Activated B cell treated with CpG ODN at 0.5 μM for 24 hours (primary cell): ENCODE measurements at regions not wholly inside any gene's neighbourhood (a gene's known extent, or its start where the extent isn't known, plus 50 kb on each side); places are given as distances from the start of the nearest gene placed in this dataset.

ENCODE experiments used
- ATAC-seq: fragments of 200-7000 bp; cut with Tn5 transposase; one replicate; pipeline ENCODE4 v1.10.0; 2021; ENCODE audit warnings: low read depth, mild to moderate bottlenecking, moderate library complexity
- CTCF ChIA-PET: fragments of 350-600 bp; sonication (Branson Sonifier 250); formaldehyde crosslinking; loops from one replicate; lab custom pipeline; 2021; ENCODE audit warnings: antibody characterized with exemption; lab: Charles Lee
- POLR2A ChIA-PET: fragments of 350-600 bp; sonication (Branson Sonifier 250); formaldehyde crosslinking; loops from one replicate; lab custom pipeline; 2021; ENCODE audit warnings: antibody characterized with exemption; lab: Charles Lee
- DNase-seq: peaks from one replicate; pipeline ENCODE4 v3.0.0; 2022
- H3K27ac Mint-ChIP-seq: one replicate; pipeline ENCODE4 v1.8.0; 2020; ENCODE audit warnings: mixed read lengths
- H3K27me3 Mint-ChIP-seq: one replicate; pipeline ENCODE4 v1.8.0; 2021; ENCODE audit warnings: mixed read lengths
- H3K36me3 Mint-ChIP-seq: one replicate; pipeline ENCODE4 v1.8.0; 2021; ENCODE audit warnings: low read depth, mixed read lengths
- H3K4me1 Mint-ChIP-seq: one replicate; pipeline ENCODE4 v1.8.0; 2021; ENCODE audit warnings: mixed read lengths
- H3K4me3 Mint-ChIP-seq: one replicate; pipeline ENCODE4 v1.8.0; 2020; ENCODE audit warnings: mild to moderate bottlenecking, mixed read lengths
- H3K9me3 Mint-ChIP-seq: one replicate; pipeline ENCODE4 v1.8.0; 2020; ENCODE audit warnings: mixed read lengths
- intact Hi-C: fragments of 100-400 bp; cut with micrococcal nuclease; formaldehyde crosslinking; loops from one replicate; pipeline ENCODE4 v1.15.1; 2024
- TF ChIP-seq, protein P1 (sequence below): fragments of 200-600 bp; IDR thresholded peaks from one replicate; pipeline ENCODE4 v1.8.0; 2022; ENCODE audit warnings: antibody characterized with exemption, mild to moderate bottlenecking

DNA sequence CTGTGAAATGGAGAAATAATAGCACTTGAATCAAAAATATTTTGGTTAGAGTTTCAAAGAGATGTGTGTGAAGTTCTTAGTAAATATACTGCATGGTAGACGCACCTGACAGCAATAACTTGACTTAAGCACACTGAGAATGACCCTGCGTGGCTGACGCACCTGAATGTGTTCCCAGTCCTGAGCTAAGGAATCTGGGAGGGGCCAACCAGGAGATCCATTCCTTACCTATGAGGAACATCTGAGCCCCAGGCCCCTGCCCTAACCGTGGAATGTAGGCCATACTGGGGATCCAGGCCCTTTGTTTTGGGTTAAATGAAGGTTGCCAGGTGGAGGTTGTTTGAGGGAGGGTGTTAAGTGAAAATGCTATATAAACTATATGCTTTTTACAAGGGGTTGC lies 284.4 kb downstream of the RBM43 start:
- no peak overlapping the region for H3K4me3 Mint-ChIP-seq
- intact Hi-C loops, result no loop called here
- ChIA-PET POLR2A (no interaction called here), CTCF (no interaction called here)
- TF ChIP-seq, protein P1, sequence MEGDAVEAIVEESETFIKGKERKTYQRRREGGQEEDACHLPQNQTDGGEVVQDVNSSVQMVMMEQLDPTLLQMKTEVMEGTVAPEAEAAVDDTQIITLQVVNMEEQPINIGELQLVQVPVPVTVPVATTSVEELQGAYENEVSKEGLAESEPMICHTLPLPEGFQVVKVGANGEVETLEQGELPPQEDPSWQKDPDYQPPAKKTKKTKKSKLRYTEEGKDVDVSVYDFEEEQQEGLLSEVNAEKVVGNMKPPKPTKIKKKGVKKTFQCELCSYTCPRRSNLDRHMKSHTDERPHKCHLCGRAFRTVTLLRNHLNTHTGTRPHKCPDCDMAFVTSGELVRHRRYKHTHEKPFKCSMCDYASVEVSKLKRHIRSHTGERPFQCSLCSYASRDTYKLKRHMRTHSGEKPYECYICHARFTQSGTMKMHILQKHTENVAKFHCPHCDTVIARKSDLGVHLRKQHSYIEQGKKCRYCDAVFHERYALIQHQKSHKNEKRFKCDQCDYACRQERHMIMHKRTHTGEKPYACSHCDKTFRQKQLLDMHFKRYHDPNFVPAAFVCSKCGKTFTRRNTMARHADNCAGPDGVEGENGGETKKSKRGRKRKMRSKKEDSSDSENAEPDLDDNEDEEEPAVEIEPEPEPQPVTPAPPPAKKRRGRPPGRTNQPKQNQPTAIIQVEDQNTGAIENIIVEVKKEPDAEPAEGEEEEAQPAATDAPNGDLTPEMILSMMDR, result no peak
- H3K36me3 Mint-ChIP-seq, result no peaks in the 10 kb centered on the region
- ATAC-seq (no peak), DNase-seq (no peak)
- no peaks in the 10 kb centered on the region for H3K4me1 Mint-ChIP-seq
- H3K27ac Mint-ChIP-seq, result no peak overlapping the region
- H3K9me3 Mint-ChIP-seq, result no peaks in the 10 kb centered on the region
- H3K27me3 Mint-ChIP-seq, result no peaks in the 10 kb centered on the region

DNA sequence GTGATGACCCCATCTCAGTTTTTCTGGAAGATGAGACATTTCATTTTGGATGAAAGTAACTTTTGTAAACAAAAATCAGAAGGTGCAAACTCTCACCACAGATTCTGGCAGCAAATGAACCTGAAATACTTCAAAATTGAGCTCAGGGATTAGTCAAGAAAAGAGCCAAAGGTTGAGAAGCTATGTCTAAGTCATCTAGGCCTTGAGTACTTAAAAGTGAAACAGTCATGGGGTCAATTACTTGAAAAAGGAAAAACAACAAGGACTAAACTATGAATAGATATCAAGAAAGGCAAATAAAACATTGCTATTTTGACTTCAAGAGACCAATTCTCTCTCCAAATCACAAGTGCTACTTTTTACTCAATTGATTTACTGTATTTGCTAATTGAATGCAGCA lies 285.1 kb downstream of the RBM43 start:
- Mint-ChIP-seq H3K27me3 (no peaks in the 10 kb centered on the region), H3K27ac (no peak overlapping the region), H3K36me3 (no peaks in the 10 kb centered on the region), H3K4me3 (no peak overlapping the region), H3K4me1 (no peaks in the 10 kb centered on the region), H3K9me3 (no peaks in the 10 kb centered on the region)
- no peak for DNase-seq
- CTCF ChIA-PET, result no interaction called here
- POLR2A ChIA-PET, result no interaction called here
- intact Hi-C loops, result no loop called here
- TF ChIP-seq, protein P1, result no peak
- no peak for ATAC-seq

DNA sequence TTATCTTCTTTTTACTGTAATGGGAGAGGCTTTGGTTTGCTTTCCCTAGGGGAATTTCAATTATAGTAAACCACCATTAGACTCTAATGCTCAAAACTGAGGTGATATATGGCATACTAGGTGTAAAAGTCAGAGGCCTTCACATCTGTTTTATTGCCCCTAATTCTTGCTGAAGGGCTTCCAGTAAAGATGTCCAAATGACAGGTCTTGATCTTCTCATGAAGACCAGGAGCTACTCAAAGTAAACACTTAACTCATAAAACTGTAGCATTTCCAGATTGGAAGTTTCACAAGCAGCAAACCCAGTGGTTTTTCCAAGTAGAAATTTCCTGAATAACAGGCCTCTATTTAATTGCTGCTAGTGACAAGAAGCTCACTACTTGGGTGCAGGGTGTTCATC lies 286.8 kb downstream of the RBM43 start:
- ChIA-PET POLR2A (no interaction called here), CTCF (no interaction called here)
- Mint-ChIP-seq H3K9me3 (no peaks in the 10 kb centered on the region), H3K4me1 (no peaks in the 10 kb centered on the region), H3K27ac (no peak overlapping the region), H3K4me3 (no peak overlapping the region), H3K36me3 (no peaks in the 10 kb centered on the region), H3K27me3 (no peaks in the 10 kb centered on the region)
- TF ChIP-seq, protein P1, result no peak
- no peak for DNase-seq
- no peak for ATAC-seq
- intact Hi-C loops, result no loop called here

DNA sequence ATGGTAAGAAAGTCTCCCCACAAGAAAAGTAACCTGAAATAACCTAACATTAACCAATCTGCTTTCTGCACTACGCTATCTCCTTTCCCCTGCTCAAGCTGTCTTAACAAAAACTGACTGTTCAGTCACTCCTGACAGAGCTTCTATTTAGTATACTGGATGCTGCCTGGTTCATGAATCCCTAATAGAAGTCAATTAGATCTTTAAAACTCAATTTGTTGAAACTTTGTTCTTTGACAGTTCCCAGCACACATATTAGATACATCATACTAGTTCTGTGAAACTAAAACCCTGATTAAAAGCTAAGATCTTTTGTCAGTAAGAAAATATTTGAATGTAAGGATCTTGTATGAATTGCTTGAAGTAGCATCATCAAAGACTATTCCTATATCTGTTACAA lies 287.4 kb downstream of the RBM43 start:
- Mint-ChIP-seq H3K27me3 (no peaks in the 10 kb centered on the region), H3K4me3 (no peak overlapping the region), H3K9me3 (no peaks in the 10 kb centered on the region), H3K4me1 (no peaks in the 10 kb centered on the region), H3K36me3 (no peaks in the 10 kb centered on the region), H3K27ac (no peak overlapping the region)
- ChIA-PET CTCF (no interaction called here), POLR2A (no interaction called here)
- DNase-seq (no peak), ATAC-seq (no peak)
- TF ChIP-seq, protein P1, result no peak
- intact Hi-C loops, result no loop called here

DNA sequence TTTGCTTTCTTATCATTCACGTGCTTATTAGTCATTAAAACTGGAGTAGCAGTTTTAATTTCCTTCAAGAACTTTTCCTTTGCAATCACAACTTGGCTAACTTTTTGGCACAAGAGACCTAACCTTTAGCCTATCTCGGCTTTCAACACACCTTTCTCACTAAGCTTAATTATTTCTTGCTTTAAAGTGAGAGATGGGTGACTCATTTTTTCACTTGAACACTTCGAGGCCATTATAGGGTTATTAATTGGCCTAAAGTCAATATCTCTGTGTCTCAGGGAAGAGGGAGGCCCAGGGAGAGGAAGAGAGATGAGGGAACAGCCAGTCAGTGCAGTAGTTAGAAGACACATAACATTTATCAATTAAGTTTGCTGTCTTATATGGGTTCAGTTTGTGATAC lies 289.8 kb downstream of the RBM43 start:
- TF ChIP-seq, protein P1, result no peak
- H3K4me1 Mint-ChIP-seq, result no peaks in the 10 kb centered on the region
- H3K27me3 Mint-ChIP-seq, result no peaks in the 10 kb centered on the region
- DNase-seq, result no peak
- no peak for ATAC-seq
- H3K4me3 Mint-ChIP-seq, result no peak overlapping the region
- no peaks in the 10 kb centered on the region for H3K9me3 Mint-ChIP-seq
- no peaks in the 10 kb centered on the region for H3K36me3 Mint-ChIP-seq
- ChIA-PET POLR2A (no interaction called here), CTCF (no interaction called here)
- H3K27ac Mint-ChIP-seq, result no peak overlapping the region
- intact Hi-C loops, result no loop called here
